NCI-H187 treated with DMSO at 0.1 percent for 48 hours (cell line): ENCODE measurements at regions not wholly inside any gene's neighbourhood (a gene's known extent, or its start where the extent isn't known, plus 50 kb on each side); places are given as distances from the start of the nearest gene placed in this dataset.
"Not testable (repeated sequence)": the region's sequence is repeated elsewhere in the genome, so short reads cannot be mapped to it uniquely, and the experiment has no call there.

ENCODE experiments used
- DNase-seq: peaks from one replicate; lab custom pipeline; 2025; lab: John Stamatoyannopoulos, UW

GRCh38 chr5:84790406-84790805, 405.7 kb upstream of the EDIL3 start:
- no peak for DNase-seq

GRCh38 chr5:84783003-84783402, 398.3 kb upstream of the EDIL3 start:
- no peak for DNase-seq

GRCh38 chr5:84779186-84779585, 394.5 kb upstream of the EDIL3 start:
- no peak for DNase-seq

GRCh38 chr5:84764227-84764626, 379.5 kb upstream of the EDIL3 start:
- DNase-seq = no peak

- DNase-seq = no peak
Observed at GRCh38 chr5:84758008-84758407, 373.3 kb upstream of the EDIL3 start.

GRCh38 chr5:84752780-84753179, 368.1 kb upstream of the EDIL3 start:
- no peak for DNase-seq

GRCh38 chr5:84748313-84748712, 363.6 kb upstream of the EDIL3 start:
- DNase-seq = no peak

GRCh38 chr5:84746280-84746679, 361.6 kb upstream of the EDIL3 start:
- DNase-seq = not testable (repeated sequence)

- no peak for DNase-seq
Observed at GRCh38 chr5:84741056-84741455, 356.4 kb upstream of the EDIL3 start.

GRCh38 chr5:84729326-84729725, 344.6 kb upstream of the EDIL3 start:
- DNase-seq = no peak

GRCh38 chr5:84727708-84728107, 343.0 kb upstream of the EDIL3 start:
- no peak for DNase-seq

- no peak for DNase-seq
Observed at GRCh38 chr5:84725946-84726570, 341.4 kb upstream of the EDIL3 start.

GRCh38 chr5:84724683-84725082, 340.0 kb upstream of the EDIL3 start:
- DNase-seq = no peak

- no peak for DNase-seq
Observed at GRCh38 chr5:84724181-84724580, 339.5 kb upstream of the EDIL3 start.

- DNase-seq = no peak
Observed at GRCh38 chr5:84718377-84718776, 333.7 kb upstream of the EDIL3 start.

- no peak for DNase-seq
Observed at GRCh38 chr5:84715686-84716085, 331.0 kb upstream of the EDIL3 start.

GRCh38 chr5:84715091-84715490, 330.4 kb upstream of the EDIL3 start:
- DNase-seq = no peak

- DNase-seq = no peak
Observed at GRCh38 chr5:84709075-84709474, 324.4 kb upstream of the EDIL3 start.

GRCh38 chr5:84706678-84707641, 322.3 kb upstream of the EDIL3 start:
- no peak for DNase-seq

GRCh38 chr5:84700545-84700944, 315.9 kb upstream of the EDIL3 start:
- not testable (repeated sequence) for DNase-seq

GRCh38 chr5:84696651-84697050, 312.0 kb upstream of the EDIL3 start:
- no peak for DNase-seq

- DNase-seq = no peak
Observed at GRCh38 chr5:84695330-84695729, 310.6 kb upstream of the EDIL3 start.

- no peak for DNase-seq
Observed at GRCh38 chr5:84693256-84693655, 308.6 kb upstream of the EDIL3 start.
